ENCODE measurements at regions not wholly inside any gene's neighbourhood (a gene's known extent, or its start where the extent isn't known, plus 50 kb on each side); places are given as distances from the start of the nearest gene placed in this dataset.

DNA sequence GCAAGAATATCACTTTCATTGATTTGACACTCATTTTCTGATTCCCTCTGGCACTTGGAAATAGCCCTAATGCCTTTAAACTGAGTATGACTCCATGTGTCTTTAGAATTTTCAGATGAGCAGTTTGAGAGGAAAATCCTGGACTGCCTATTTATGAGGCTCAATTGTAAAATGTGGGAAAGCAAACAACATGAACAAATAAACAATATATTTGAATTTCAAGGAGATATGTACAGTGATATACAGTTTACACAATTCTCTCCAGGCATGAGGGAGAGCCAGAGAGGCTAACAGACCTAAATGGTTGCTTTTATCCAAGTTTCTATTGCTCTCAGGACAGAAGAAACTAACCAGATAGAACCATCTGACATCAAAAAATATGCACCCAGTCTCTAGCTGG is 748.2 kb upstream of the NRSN1 start:
- TF ChIP-seq POLR2A (IDR thresholded peaks at IDR 0.05; ENCODE audit: low read depth, low read length) (no peak), MAFK (IDR thresholded peaks at IDR 0.05; ENCODE audit: low read depth, low read length) (no peak), MXI1 (IDR thresholded peaks at IDR 0.05; ENCODE audit: borderline replicate concordance, low read depth, low read length) (no peak), MAZ (IDR thresholded peaks at IDR 0.05; ENCODE audit: borderline replicate concordance, low read depth, low read length) (no peak), ELK1 (IDR thresholded peaks at IDR 0.05; ENCODE audit: borderline replicate concordance, low read depth, low read length) (no peak), FOS (IDR thresholded peaks at IDR 0.05; ENCODE audit: low read depth, low read length) (no peak), RCOR1 (IDR thresholded peaks at IDR 0.05; ENCODE audit: insufficient replicate concordance, low read length) (no peak), SMC3 (IDR thresholded peaks at IDR 0.05; ENCODE audit: low read depth, low read length) (no peak), RFX5 (IDR thresholded peaks at IDR 0.05; ENCODE audit: low read depth, low read length) (no peak), CEBPB (IDR thresholded peaks at IDR 0.05; ENCODE audit: low read depth, low read length) (no peak), USF2 (IDR thresholded peaks at IDR 0.05; ENCODE audit: low read depth, low read length) (no peak)
- TF ChIP-seq, protein P1, sequence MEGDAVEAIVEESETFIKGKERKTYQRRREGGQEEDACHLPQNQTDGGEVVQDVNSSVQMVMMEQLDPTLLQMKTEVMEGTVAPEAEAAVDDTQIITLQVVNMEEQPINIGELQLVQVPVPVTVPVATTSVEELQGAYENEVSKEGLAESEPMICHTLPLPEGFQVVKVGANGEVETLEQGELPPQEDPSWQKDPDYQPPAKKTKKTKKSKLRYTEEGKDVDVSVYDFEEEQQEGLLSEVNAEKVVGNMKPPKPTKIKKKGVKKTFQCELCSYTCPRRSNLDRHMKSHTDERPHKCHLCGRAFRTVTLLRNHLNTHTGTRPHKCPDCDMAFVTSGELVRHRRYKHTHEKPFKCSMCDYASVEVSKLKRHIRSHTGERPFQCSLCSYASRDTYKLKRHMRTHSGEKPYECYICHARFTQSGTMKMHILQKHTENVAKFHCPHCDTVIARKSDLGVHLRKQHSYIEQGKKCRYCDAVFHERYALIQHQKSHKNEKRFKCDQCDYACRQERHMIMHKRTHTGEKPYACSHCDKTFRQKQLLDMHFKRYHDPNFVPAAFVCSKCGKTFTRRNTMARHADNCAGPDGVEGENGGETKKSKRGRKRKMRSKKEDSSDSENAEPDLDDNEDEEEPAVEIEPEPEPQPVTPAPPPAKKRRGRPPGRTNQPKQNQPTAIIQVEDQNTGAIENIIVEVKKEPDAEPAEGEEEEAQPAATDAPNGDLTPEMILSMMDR (conservative IDR thresholded peaks at IDR 0.05; ENCODE audit: low read depth, low read length) = no peak
